Sigmoid colon (tissue), 6 donors: ENCODE measurements at regions not wholly inside any gene's neighbourhood (a gene's known extent, or its start where the extent isn't known, plus 50 kb on each side); places are given as distances from the start of the nearest gene placed in this dataset.

Source experiments
- DNase-seq: peaks from one replicate; pipeline ENCODE4 v3.0.0-alpha.2; 2019
- H3K27ac ChIP-seq, 4 donors: fragments of 200-600 bp; sonication (generic); one replicate each; pipeline ENCODE4 v1.5.1; 2016 to 2019; ENCODE audit warnings: mild to moderate bottlenecking in 1 of 4
- H3K27me3 ChIP-seq, 3 donors: fragments of 200-600 bp; sonication (generic); one replicate each; pipeline ENCODE4 v1.5.1; 2019; ENCODE audit warnings: mild to moderate bottlenecking in 1 of 3
- H3K36me3 ChIP-seq, 4 donors: fragments of 200-600 bp; sonication (generic); one replicate each; pipeline ENCODE4 v1.5.1; 2016 to 2019
- H3K4me1 ChIP-seq, 4 donors: fragments of 200-600 bp; sonication (generic); one replicate each; pipeline ENCODE4 v1.5.1; 2017 to 2019
- H3K4me3 ChIP-seq, 4 donors: fragments of 200-600 bp; sonication (generic); one replicate each; pipeline ENCODE4 v1.5.1; 2017 to 2019; ENCODE audit warnings: mild to moderate bottlenecking in 2 of 4, moderate library complexity in 1 of 4
- H3K9me3 ChIP-seq, 4 donors: fragments of 200-600 bp in 3 of 4; sonication (generic) in 3 of 4; one replicate each; pipeline versions ENCODE4 v1.5.1 to v1.6.1; 2013 to 2019
- CTCF ChIP-seq, 4 experiments: fragments of 450-650 bp in 3 of 4; fragments of 200-600 bp in 1 of 4; IDR thresholded peaks; one replicate each; pipeline ENCODE4 v1.5.1; 2016 to 2019; ENCODE audit warnings: antibody characterized with exemption in 4 of 4, mild to moderate bottlenecking in 3 of 4, moderate library complexity in 2 of 4
- EP300 ChIP-seq, 4 donors: sonication (generic); formaldehyde crosslinking; IDR thresholded peaks; one replicate each; pipeline ENCODE4 v1.6.1; 2017; ENCODE audit warnings: antibody characterized with exemption in 4 of 4
- POLR2A ChIP-seq, 2 donors: fragments of 450-650 bp; IDR thresholded peaks; one replicate each; pipeline ENCODE4 v1.6.1; 2016; ENCODE audit warnings: antibody characterized with exemption in 2 of 2, mild to moderate bottlenecking in 2 of 2, moderate library complexity in 2 of 2
- POLR2AphosphoS5 ChIP-seq, 4 donors: sonication (generic); formaldehyde crosslinking; IDR thresholded peaks; one replicate each; pipeline ENCODE4 v1.6.1; 2017; ENCODE audit warnings: antibody characterized with exemption in 4 of 4
- WGBS, 2 donors: extraction: QIAGEN DNeasy Blood & Tissue Kit; methylation state at CpG; one replicate each; pipeline ENCODE4 v1.1.7; 2013; 5-methylcytosine and 5-hydroxymethylcytosine counted together
- intact Hi-C: fragments of 100-400 bp; cut with DNase I; formaldehyde crosslinking; loops from one replicate; pipeline ENCODE4 v1.15.1; 2023
- donor health status: healthy with polysubstance abuse.
- donor health status: healthy.

- intact Hi-C loops, result no loop called here
- WGBS, 2 donors, result 47 to 48% methylated on average over 11 of the region's 11 CpGs
- no peak overlapping the region for H3K27ac ChIP-seq
- H3K27me3 ChIP-seq, result no peaks in the 10 kb centered on the region
- no peaks in the 10 kb centered on the region for H3K9me3 ChIP-seq
- no peak for DNase-seq
- TF ChIP-seq POLR2AphosphoS5 (IDR thresholded peaks at IDR 0.05) (no peak), CTCF (IDR thresholded peaks at IDR 0.05) (no peak), POLR2A (IDR thresholded peaks at IDR 0.05) (no peak), EP300 (IDR thresholded peaks at IDR 0.05) (no peak)
- H3K36me3 ChIP-seq, result no peaks in the 10 kb centered on the region
- no peak overlapping the region for H3K4me3 ChIP-seq
- no peaks in the 10 kb centered on the region for H3K4me1 ChIP-seq
Measured at GRCh38 chr7:131753620-131754222, 197.3 kb upstream of the PODXL start.

GRCh38 chr7:131747658-131748232 lies 191.3 kb upstream of the PODXL start:
- 32 to 36% methylated on average over 3 of the region's 3 CpGs for WGBS, 2 donors
- Histone ChIP-seq H3K27me3 (no peaks in the 10 kb centered on the region), H3K4me3 (no peak overlapping the region), H3K36me3 (no peaks in the 10 kb centered on the region), H3K9me3 (no peaks in the 10 kb centered on the region), H3K27ac (no peak overlapping the region), H3K4me1 (no peaks in the 10 kb centered on the region)
- TF ChIP-seq POLR2AphosphoS5 (IDR thresholded peaks at IDR 0.05), result no peak
- no peak for TF ChIP-seq EP300 (IDR thresholded peaks at IDR 0.05)
- no peak for TF ChIP-seq CTCF (IDR thresholded peaks at IDR 0.05)
- no peak for TF ChIP-seq POLR2A (IDR thresholded peaks at IDR 0.05)
- no peak for DNase-seq
- intact Hi-C loops, result no loop called here

GRCh38 chr7:131745390-131746248 lies 189.2 kb upstream of the PODXL start:
- TF ChIP-seq CTCF (IDR thresholded peaks at IDR 0.05) (no peak), EP300 (IDR thresholded peaks at IDR 0.05) (no peak), POLR2A (IDR thresholded peaks at IDR 0.05) (no peak), POLR2AphosphoS5 (IDR thresholded peaks at IDR 0.05) (no peak)
- no peaks in the 10 kb centered on the region for H3K4me1 ChIP-seq
- H3K27ac ChIP-seq, result no peak overlapping the region
- H3K27me3 ChIP-seq, result no peaks in the 10 kb centered on the region
- WGBS, 2 donors, result 43 to 46% methylated on average over 15 of the region's 15 CpGs
- intact Hi-C loops, result no loop called here
- H3K9me3 ChIP-seq, result no peaks in the 10 kb centered on the region
- H3K4me3 ChIP-seq, result no peak overlapping the region
- no peaks in the 10 kb centered on the region for H3K36me3 ChIP-seq
- no peak for DNase-seq

- no peak for TF ChIP-seq EP300 (IDR thresholded peaks at IDR 0.05)
- TF ChIP-seq CTCF (IDR thresholded peaks at IDR 0.05), result no peak
- no peak for TF ChIP-seq POLR2AphosphoS5 (IDR thresholded peaks at IDR 0.05)
- no peak for TF ChIP-seq POLR2A (IDR thresholded peaks at IDR 0.05)
- Histone ChIP-seq H3K4me3 (no peak overlapping the region), H3K27me3 (peaks cover 0 to 5% (median 0%) of the 10 kb centered on the region in 3 donors), H3K9me3 (no peaks in the 10 kb centered on the region), H3K36me3 (no peaks in the 10 kb centered on the region), H3K4me1 (no peaks in the 10 kb centered on the region), H3K27ac (no peak overlapping the region)
- intact Hi-C loops, result no loop called here
- no peak for DNase-seq
- 64 to 73% methylated on average over 4 of the region's 4 CpGs for WGBS, 2 donors
Measured at GRCh38 chr7:131741446-131741845, 185.0 kb upstream of the PODXL start.
